Caco-2 (cell line): ENCODE measurements at regions not wholly inside any gene's neighbourhood (a gene's known extent, or its start where the extent isn't known, plus 50 kb on each side); places are given as distances from the start of the nearest gene placed in this dataset.

Experiments
- BruUV-seq: library from RNA; stranded (reverse); fragments of 400-500 nt; replicated peaks from 2 replicates; lab custom pipeline; 2021; lab: Mats Ljungman, UMichigan
- CTCF ChIA-PET: fragments of 300-600 bp; sonication (Branson Sonifier 250); formaldehyde crosslinking; loops from one replicate; lab custom pipeline; 2022; ENCODE audit warnings: antibody characterized with exemption; lab: Charles Lee
- POLR2A ChIA-PET: fragments of 300-600 bp; sonication (Branson Sonifier 250); formaldehyde crosslinking; loops from one replicate; lab custom pipeline; 2022; ENCODE audit warnings: antibody characterized with exemption; lab: Charles Lee
- DNase-seq, 2 experiments: peaks; one replicate each; pipeline versions ENCODE4 v3.0.0 to v3.0.0-alpha.2; 2020 to 2022
- H3K27me3 ChIP-seq: replicated peaks from 2 replicates; pipeline ENCODE4 v1.6.0; 2011; ENCODE audit warnings: low read length; ENCODE audit not compliant: control insufficient read depth, insufficient read depth
- H3K36me3 ChIP-seq: 2 replicates; pipeline ENCODE4 v1.5.1; 2011; ENCODE audit warnings: low read length; ENCODE audit not compliant: control insufficient read depth, insufficient read depth
- H3K4me1 ChIP-seq: fragments of 250-450 bp; sonication (Bioruptor Pico); 2 replicates; pipeline ENCODE4 v1.5.1; 2020; ENCODE audit warnings: mild to moderate bottlenecking
- H3K4me3 ChIP-seq: 2 replicates; pipeline ENCODE4 v1.5.1; 2011; ENCODE audit warnings: low read depth, mild to moderate bottlenecking, control low read depth, low read length
- H3K9me3 ChIP-seq: fragments of 250-450 bp; sonication (Bioruptor Pico); 2 replicates; pipeline ENCODE4 v1.5.1; 2020; ENCODE audit warnings: mild to moderate bottlenecking, moderate library complexity
- H3K27ac Mint-ChIP-seq: one replicate; pipeline ENCODE4 v1.8.0; 2022; ENCODE audit warnings: mixed read lengths; ENCODE audit not compliant: unreplicated experiment
- H3K27me3 Mint-ChIP-seq: one replicate; pipeline ENCODE4 v1.8.0; 2022; ENCODE audit warnings: mixed read lengths; ENCODE audit not compliant: insufficient read depth, unreplicated experiment
- H3K36me3 Mint-ChIP-seq: one replicate; pipeline ENCODE4 v1.8.0; 2022; ENCODE audit warnings: mild to moderate bottlenecking, mixed read lengths; ENCODE audit not compliant: insufficient read depth, unreplicated experiment
- H3K4me1 Mint-ChIP-seq: one replicate; pipeline ENCODE4 v1.8.0; 2022; ENCODE audit warnings: low read depth, mixed read lengths; ENCODE audit not compliant: unreplicated experiment
- H3K4me3 Mint-ChIP-seq: one replicate; pipeline ENCODE4 v1.8.0; 2022; ENCODE audit warnings: mild to moderate bottlenecking, moderate library complexity, mixed read lengths; ENCODE audit not compliant: unreplicated experiment
- H3K9me3 Mint-ChIP-seq: one replicate; pipeline ENCODE4 v1.8.0; 2022; ENCODE audit warnings: mixed read lengths; ENCODE audit not compliant: unreplicated experiment
- CTCF ChIP-seq, 2 experiments: fragments of 200-600 bp in 1 of 2; IDR thresholded peaks; 1 replicate in 1 of 2; 2 replicates in 1 of 2; pipeline versions ENCODE4 v1.5.1 to v1.8.0; 2011 to 2022; ENCODE audit warnings: antibody characterized with exemption in 1 of 2, control low read depth in 1 of 2, inconsistent platforms in 1 of 2, low read depth in 1 of 2, low read length in 1 of 2, mild to moderate bottlenecking in 1 of 2, moderate library complexity in 1 of 2; ENCODE audit not compliant: insufficient read depth in 1 of 2, severe bottlenecking in 1 of 2, unreplicated experiment in 1 of 2
- intact Hi-C: fragments of 100-400 bp; cut with micrococcal nuclease; formaldehyde crosslinking; loops from one replicate; pipeline ENCODE4 v1.10.0; 2022; ENCODE audit not compliant: unreplicated experiment

GRCh38 chr12:93982771-93983315, 165.5 kb upstream of the PLXNC1 start:
- no peak overlapping the region for H3K4me3 Mint-ChIP-seq
- DNase-seq, result no peak
- Histone ChIP-seq H3K4me1 (no peaks in the 10 kb centered on the region), H3K36me3 (no peaks in the 10 kb centered on the region), H3K4me3 (no peak overlapping the region), H3K27me3 (no peaks in the 10 kb centered on the region), H3K9me3 (no peaks in the 10 kb centered on the region)
- no TSS peak for BruUV-seq
- H3K4me1 Mint-ChIP-seq, result peaks cover 9% of the 10 kb centered on the region
- POLR2A ChIA-PET, result no interaction called here
- no peak overlapping the region for H3K27ac Mint-ChIP-seq
- H3K27me3 Mint-ChIP-seq, result no peaks in the 10 kb centered on the region
- CTCF ChIA-PET, result interaction anchor here (1.3 to 2.3 kb wide), 2 partner anchors 93 to 119 kb away, joined by 8 to 9 read pairs; no protein-coding TSS in a partner anchor
- no peaks in the 10 kb centered on the region for H3K36me3 Mint-ChIP-seq
- TF ChIP-seq CTCF (IDR thresholded peaks at IDR 0.05; ENCODE audit: insufficient read depth in 1 of 2, low read depth in 1 of 2, low read length in 1 of 2, severe bottlenecking in 1 of 2, unreplicated experiment in 1 of 2), result no peak
- no peaks in the 10 kb centered on the region for H3K9me3 Mint-ChIP-seq
- intact Hi-C loops, result no loop called here

GRCh38 chr12:93984005-93984404, 164.4 kb upstream of the PLXNC1 start:
- Histone ChIP-seq H3K4me1 (no peaks in the 10 kb centered on the region), H3K9me3 (no peaks in the 10 kb centered on the region), H3K27me3 (no peaks in the 10 kb centered on the region), H3K4me3 (no peak overlapping the region), H3K36me3 (no peaks in the 10 kb centered on the region)
- no peaks in the 10 kb centered on the region for H3K27me3 Mint-ChIP-seq
- H3K36me3 Mint-ChIP-seq, result no peaks in the 10 kb centered on the region
- DNase-seq, result no peak
- peaks cover 4% of the 10 kb centered on the region for H3K4me1 Mint-ChIP-seq
- H3K27ac Mint-ChIP-seq, result no peak overlapping the region
- no peak overlapping the region for H3K4me3 Mint-ChIP-seq
- no peak for TF ChIP-seq CTCF (IDR thresholded peaks at IDR 0.05; ENCODE audit: insufficient read depth in 1 of 2, low read depth in 1 of 2, low read length in 1 of 2, severe bottlenecking in 1 of 2, unreplicated experiment in 1 of 2)
- ChIA-PET CTCF (interaction anchor here (2.3 kb wide), 1 partner anchor 118 kb away, joined by 9 read pairs; no protein-coding TSS in a partner anchor), POLR2A (no interaction called here)
- intact Hi-C loops, result no loop called here
- H3K9me3 Mint-ChIP-seq, result no peaks in the 10 kb centered on the region
- no TSS peak for BruUV-seq

- intact Hi-C loops, result loop anchor here (5.0 kb wide), 2 partner anchors 87 to 112 kb away; no protein-coding TSS in a partner anchor
- H3K36me3 Mint-ChIP-seq, result no peaks in the 10 kb centered on the region
Observed at GRCh38 chr12:93989949-93990348, 158.4 kb upstream of the PLXNC1 start.

More at GRCh38 chr12:93989949-93990348, 158.4 kb upstream of the PLXNC1 start:
- H3K27me3 ChIP-seq, result no peaks in the 10 kb centered on the region
- BruUV-seq, result no TSS peak
- no peaks in the 10 kb centered on the region for H3K9me3 ChIP-seq
- Mint-ChIP-seq H3K4me3 (no peak overlapping the region), H3K27ac (no peak overlapping the region), H3K4me1 (no peaks in the 10 kb centered on the region), H3K27me3 (no peaks in the 10 kb centered on the region), H3K9me3 (no peaks in the 10 kb centered on the region)
- no peak for DNase-seq
- no peak overlapping the region for H3K4me3 ChIP-seq
- POLR2A ChIA-PET, result no interaction called here
- no peaks in the 10 kb centered on the region for H3K36me3 ChIP-seq
- TF ChIP-seq CTCF (IDR thresholded peaks at IDR 0.05; ENCODE audit: insufficient read depth in 1 of 2, low read depth in 1 of 2, low read length in 1 of 2, severe bottlenecking in 1 of 2, unreplicated experiment in 1 of 2), result no peak
- CTCF ChIA-PET, result no interaction called here
- no peaks in the 10 kb centered on the region for H3K4me1 ChIP-seq
